ENCODE measurements at regions not wholly inside any gene's neighbourhood (a gene's known extent, or its start where the extent isn't known, plus 50 kb on each side); places are given as distances from the start of the nearest gene placed in this dataset.
"Not testable (repeated sequence)": the region's sequence is repeated elsewhere in the genome, so short reads cannot be mapped to it uniquely, and the experiment has no call there.

DNA sequence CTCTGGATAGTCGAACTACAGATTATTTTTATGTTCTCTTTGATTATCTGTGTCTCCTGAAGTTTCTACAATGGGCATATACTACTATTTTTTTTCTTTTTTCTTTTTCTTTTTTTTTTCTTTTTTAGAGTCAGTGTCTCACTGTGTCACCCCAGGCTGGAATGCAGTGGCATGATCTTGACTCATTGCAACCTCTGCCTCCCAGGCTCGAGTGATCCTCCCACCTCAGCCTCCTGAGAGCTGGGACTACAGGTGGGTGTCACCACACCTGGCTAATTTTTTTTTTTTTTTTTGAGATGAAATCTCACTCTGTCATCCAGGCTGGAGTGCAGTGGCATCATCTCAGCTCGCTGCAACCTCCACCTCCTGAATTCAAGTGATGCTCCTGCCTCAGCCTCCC, 250.7 kb upstream of the KAZN start:
- TF ChIP-seq, protein P1, sequence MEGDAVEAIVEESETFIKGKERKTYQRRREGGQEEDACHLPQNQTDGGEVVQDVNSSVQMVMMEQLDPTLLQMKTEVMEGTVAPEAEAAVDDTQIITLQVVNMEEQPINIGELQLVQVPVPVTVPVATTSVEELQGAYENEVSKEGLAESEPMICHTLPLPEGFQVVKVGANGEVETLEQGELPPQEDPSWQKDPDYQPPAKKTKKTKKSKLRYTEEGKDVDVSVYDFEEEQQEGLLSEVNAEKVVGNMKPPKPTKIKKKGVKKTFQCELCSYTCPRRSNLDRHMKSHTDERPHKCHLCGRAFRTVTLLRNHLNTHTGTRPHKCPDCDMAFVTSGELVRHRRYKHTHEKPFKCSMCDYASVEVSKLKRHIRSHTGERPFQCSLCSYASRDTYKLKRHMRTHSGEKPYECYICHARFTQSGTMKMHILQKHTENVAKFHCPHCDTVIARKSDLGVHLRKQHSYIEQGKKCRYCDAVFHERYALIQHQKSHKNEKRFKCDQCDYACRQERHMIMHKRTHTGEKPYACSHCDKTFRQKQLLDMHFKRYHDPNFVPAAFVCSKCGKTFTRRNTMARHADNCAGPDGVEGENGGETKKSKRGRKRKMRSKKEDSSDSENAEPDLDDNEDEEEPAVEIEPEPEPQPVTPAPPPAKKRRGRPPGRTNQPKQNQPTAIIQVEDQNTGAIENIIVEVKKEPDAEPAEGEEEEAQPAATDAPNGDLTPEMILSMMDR (IDR thresholded peaks at IDR 0.05; ENCODE audit: low read depth, low read length, missing control alignments) = no peak
- no peak overlapping the region for H3K4me3 ChIP-seq (replicated peaks; ENCODE audit: low read depth, low read length)
- no peak for DNase-seq (ENCODE audit: extremely low read depth, low read depth)

DNA sequence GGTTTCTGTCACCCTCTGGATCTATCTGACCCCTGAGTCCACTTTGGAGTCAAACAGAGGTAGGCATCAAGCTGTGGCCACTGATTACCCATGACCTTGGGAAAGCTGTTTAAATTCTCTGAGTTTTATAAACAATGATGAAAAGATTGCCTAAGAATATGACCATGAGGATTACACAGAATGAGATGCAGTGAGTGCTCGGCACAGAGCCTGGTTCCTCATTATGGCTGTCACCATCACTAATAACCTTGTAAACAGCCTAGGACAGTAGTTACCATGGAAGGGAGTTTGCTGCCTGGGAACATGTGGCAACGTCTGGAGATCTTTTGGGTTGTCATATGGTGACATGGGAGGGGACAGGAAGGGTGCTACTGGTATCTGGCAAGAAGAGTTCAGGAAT, 248.3 kb upstream of the KAZN start:
- no peak for DNase-seq (ENCODE audit: extremely low read depth, low read depth)
- TF ChIP-seq, protein P1 (IDR thresholded peaks at IDR 0.05; ENCODE audit: low read depth, low read length, missing control alignments) = no peak

DNA sequence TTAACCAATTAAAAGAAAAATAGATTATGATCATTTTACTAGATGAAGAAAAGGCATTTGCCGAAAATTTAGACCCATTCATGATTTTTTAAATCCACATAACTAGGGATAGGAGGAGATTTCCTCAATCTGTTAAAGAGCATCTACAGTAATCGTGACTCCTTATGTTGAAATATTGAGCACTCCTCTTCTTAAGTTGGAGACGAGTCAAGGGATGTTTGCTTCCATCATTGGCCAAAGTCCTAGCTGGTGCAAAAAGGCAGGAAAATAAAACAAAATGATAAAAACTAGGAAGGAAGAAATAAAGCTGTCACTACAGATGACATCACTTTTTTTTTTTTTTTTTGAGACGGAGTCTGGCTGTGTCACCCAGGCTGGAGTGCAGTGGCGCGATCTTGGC, 245.6 kb upstream of the KAZN start:
- no peak overlapping the region for H3K4me3 ChIP-seq (replicated peaks; ENCODE audit: low read depth, low read length)
- DNase-seq (ENCODE audit: extremely low read depth, low read depth) = no peak
- TF ChIP-seq, protein P1 (IDR thresholded peaks at IDR 0.05; ENCODE audit: low read depth, low read length, missing control alignments) = no peak

More for the DNA sequence above, 248.3 kb upstream of the KAZN start:
- H3K4me3 ChIP-seq (replicated peaks; ENCODE audit: low read depth, low read length) = no peak overlapping the region

DNA sequence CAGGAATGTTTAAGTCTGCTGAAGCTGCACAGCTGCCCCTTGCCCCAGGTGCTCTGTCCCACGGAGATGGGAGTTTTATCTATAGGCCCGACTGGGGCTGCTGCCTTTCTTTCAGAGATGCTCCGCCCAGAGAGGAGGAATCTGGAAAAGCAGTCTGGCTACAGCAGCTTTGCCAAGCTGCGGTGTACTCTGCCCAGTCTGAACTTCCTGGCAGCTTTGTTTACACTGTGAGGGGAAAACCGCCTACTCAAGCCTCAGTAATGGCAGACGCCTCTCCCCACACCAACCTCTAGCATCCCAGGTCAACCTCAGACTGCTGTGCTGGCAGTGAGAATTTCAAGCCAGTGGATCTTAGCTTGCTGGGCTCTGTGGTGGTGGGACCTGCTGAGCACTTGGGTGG, 237.5 kb upstream of the KAZN start:
- DNase-seq (ENCODE audit: extremely low read depth, low read depth); H3K4me3 ChIP-seq (replicated peaks; ENCODE audit: low read depth, low read length): not testable (repeated sequence)

DNA sequence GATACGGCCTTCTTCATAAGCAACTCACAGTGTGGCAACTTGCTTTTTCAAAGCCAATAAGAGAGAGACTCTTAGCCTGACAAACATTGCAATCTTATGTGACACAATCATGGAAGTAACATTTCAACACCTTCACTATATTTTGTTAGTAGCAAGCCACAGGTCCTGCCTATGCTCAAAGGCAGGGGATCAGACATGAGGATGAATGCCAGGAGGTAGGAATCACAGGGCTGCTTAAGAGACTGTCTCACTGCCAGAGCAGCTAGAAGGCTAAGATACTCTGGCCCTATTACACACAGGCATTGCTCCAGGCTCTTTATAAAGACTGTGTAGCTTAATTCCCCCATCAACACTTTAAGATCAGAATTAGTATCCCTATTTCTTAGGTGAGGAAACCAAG, 236.2 kb upstream of the KAZN start:
- H3K4me3 ChIP-seq (replicated peaks; ENCODE audit: low read depth, low read length) = no peak overlapping the region
- no peak for DNase-seq (ENCODE audit: extremely low read depth, low read depth)
- TF ChIP-seq, protein P1 (IDR thresholded peaks at IDR 0.05; ENCODE audit: low read depth, low read length, missing control alignments) = no peak

DNA sequence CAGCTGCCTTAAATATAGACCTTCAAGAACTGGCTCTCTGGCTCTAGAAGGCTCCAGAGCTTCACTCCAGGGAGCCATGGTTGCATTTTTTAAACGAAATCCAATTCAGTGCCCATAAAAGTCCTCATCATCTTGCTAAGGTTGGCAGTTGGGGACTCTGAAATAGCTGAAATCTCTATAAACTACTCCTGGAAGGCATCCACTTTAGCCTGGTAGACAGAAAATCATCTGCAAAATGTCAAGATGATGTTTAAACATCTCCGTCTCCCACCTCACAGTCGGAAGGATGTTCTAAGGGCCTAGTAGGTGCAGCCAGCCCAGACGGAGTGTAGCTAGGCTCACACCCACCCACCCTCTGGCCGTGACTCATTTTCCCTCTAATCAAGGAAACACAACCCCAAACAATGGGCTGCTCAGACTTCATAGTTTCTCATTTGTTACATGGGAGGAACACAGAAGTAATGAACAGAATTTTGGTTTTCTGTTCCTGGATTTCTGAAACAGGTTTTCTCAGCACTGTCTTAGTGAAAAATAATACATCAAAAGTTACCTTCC, 235.4 kb upstream of the KAZN start:
- no peak for DNase-seq (ENCODE audit: extremely low read depth, low read depth)
- no peak overlapping the region for H3K4me3 ChIP-seq (replicated peaks; ENCODE audit: low read depth, low read length)
- TF ChIP-seq, protein P1 (IDR thresholded peaks at IDR 0.05; ENCODE audit: low read depth, low read length, missing control alignments) = no peak

DNA sequence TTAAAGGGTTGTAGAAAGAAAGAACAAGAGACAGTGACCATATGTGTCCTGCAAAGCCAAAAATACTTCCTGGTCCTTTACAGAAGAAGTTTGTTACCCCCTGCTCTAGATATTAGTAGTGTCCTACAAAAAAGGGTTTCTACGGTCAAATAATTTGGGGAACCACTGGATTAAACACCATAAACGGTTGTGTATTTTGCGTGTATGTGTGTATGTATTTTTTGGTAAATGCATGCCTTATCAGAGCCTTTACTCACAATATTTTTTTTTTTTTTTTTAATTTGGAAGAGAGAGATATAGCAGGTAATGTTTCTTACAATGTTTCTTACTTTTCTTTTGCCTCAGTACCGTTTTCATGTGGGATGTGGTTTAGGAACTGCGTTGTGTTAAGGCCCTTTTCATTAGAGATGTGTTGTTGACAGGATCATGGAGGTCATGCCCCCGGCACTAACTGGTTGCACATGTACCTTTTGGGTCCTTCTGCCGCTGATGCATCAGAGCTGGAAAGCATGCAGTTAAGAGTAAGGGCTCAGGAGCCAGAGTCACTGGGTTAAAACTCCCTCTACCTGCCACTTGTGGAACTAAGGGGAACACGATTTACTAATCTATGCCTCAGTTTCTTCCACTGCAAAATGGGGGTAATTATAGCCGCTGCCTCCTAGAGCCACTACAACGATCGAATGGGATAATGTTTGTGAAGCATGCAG, 234.6 kb upstream of the KAZN start:
- no peak overlapping the region for H3K4me3 ChIP-seq (replicated peaks; ENCODE audit: low read depth, low read length)
- DNase-seq (ENCODE audit: extremely low read depth, low read depth) = no peak
- TF ChIP-seq, protein P1 (IDR thresholded peaks at IDR 0.05; ENCODE audit: low read depth, low read length, missing control alignments) = peak; percentile 7
